ENCODE measurements at regions not wholly inside any gene's neighbourhood (a gene's known extent, or its start where the extent isn't known, plus 50 kb on each side); places are given as distances from the start of the nearest gene placed in this dataset.

DNA sequence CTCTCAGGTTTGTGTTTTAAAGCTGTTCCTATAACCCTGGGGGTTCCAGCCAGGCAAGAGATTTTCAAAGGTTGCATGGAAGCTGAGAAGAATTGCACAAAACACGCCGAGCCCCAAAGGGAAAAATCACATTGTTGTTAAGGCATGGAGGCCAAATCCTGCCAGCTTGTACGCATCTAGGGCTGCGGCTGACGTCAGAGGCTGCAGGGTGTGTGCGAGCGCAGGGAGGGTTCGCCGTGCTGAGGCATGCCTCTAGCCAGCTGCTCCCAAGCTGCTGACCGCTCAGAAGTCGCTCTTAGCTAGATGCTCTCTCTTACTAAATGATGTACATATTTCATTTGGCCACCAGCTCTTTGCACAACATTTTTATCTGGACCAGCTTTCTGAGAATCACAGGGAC lies 191.8 kb downstream of the LPIN1 start:
- H3K27ac ChIP-seq: peak overlapping the region in 3 of 12 donors; percentile 8 to 22 (median 18)
- ATAC-seq: peak; percentile 82 to 95 (median 91)
- H3K4me1 ChIP-seq: peaks cover 0 to 14% (median 0%) of the 10 kb centered on the region in 12 donors
- H3K27me3 ChIP-seq: no peaks in the 10 kb centered on the region
- H3K36me3 ChIP-seq: no peaks in the 10 kb centered on the region
- intact Hi-C loops (cut with DNase I): no loop called here
- no peak overlapping the region for H3K4me3 ChIP-seq
- no peaks in the 10 kb centered on the region for H3K9me3 ChIP-seq
- TF ChIP-seq, protein P1, sequence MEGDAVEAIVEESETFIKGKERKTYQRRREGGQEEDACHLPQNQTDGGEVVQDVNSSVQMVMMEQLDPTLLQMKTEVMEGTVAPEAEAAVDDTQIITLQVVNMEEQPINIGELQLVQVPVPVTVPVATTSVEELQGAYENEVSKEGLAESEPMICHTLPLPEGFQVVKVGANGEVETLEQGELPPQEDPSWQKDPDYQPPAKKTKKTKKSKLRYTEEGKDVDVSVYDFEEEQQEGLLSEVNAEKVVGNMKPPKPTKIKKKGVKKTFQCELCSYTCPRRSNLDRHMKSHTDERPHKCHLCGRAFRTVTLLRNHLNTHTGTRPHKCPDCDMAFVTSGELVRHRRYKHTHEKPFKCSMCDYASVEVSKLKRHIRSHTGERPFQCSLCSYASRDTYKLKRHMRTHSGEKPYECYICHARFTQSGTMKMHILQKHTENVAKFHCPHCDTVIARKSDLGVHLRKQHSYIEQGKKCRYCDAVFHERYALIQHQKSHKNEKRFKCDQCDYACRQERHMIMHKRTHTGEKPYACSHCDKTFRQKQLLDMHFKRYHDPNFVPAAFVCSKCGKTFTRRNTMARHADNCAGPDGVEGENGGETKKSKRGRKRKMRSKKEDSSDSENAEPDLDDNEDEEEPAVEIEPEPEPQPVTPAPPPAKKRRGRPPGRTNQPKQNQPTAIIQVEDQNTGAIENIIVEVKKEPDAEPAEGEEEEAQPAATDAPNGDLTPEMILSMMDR (IDR thresholded peaks at IDR 0.05): no peak
- TF ChIP-seq POLR2A (IDR thresholded peaks at IDR 0.05): no peak
- peak; percentile 65 to 89 (median 78) for DNase-seq
- 57 to 80% (median 76%) methylated on average over 10 to 11 of the region's 11 CpGs for WGBS, 4 donors

DNA sequence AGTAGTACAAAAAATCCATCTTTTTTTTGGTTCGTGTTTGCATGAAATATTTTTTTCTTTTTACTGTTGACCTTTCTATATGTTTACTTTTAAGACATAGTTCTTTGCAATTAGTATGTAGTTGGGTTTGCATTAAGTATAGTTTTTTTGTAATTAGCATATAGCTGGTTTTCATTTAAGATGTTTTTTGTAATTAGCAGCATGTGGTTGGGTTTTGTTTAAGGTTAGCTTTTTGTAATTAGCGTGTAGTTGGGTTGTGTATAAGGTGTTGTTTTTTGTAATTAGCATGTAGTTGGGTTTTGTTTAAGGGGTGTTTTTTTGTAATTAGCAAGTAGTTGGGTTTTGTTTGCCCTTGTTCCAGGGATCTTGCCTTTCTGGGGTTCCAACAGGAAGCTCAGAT lies 193.1 kb downstream of the LPIN1 start:
- DNase-seq: no peak
- Histone ChIP-seq H3K4me1 (peaks cover 0 to 14% (median 0%) of the 10 kb centered on the region in 12 donors), H3K27me3 (no peaks in the 10 kb centered on the region), H3K9me3 (no peaks in the 10 kb centered on the region), H3K27ac (no peak overlapping the region), H3K36me3 (no peaks in the 10 kb centered on the region), H3K4me3 (no peak overlapping the region)
- 93 to 98% (median 94%) methylated on average over 2 of the region's 2 CpGs for WGBS, 4 donors
- no peak for ATAC-seq
- intact Hi-C loops (cut with DNase I): no loop called here
- TF ChIP-seq, protein P1 (IDR thresholded peaks at IDR 0.05): no peak
- TF ChIP-seq POLR2A (IDR thresholded peaks at IDR 0.05): no peak

DNA sequence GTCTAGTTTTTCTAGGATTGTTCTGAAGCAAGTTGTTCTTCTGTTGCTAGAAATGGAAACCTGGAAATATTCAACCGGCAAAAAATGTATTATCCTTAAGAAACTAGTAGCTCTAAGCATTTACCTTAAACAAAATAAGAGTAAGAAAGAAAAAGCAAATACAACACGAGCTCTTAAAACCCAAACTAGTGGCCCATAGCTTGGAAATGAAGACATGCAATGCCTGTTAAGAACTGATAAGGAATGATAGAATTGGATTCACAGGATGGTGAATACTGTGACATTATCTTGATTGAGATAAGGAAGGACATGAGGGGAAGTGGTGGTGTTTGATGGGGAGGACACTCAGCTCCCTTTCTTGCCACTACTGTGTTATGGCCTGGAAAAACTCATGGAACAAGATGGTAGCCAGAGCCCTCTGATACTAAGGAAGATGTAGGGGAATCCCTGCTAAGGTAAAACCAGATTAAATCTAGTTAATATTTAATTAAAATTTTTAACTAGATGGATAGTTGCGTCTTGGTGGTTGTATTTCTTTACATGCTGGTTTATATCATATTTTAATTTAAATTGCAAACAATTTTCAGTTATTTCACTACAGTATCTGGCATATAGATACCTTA lies 193.8 kb downstream of the LPIN1 start:
- Histone ChIP-seq H3K4me1 (peaks cover 0 to 17% (median 0%) of the 10 kb centered on the region in 12 donors), H3K27me3 (no peaks in the 10 kb centered on the region), H3K9me3 (no peaks in the 10 kb centered on the region), H3K36me3 (no peaks in the 10 kb centered on the region), H3K4me3 (no peak overlapping the region), H3K27ac (no peak overlapping the region)
- DNase-seq: no peak
- intact Hi-C loops (cut with DNase I): no loop called here
- no peak for ATAC-seq
- TF ChIP-seq POLR2A (IDR thresholded peaks at IDR 0.05): no peak
- TF ChIP-seq, protein P1 (IDR thresholded peaks at IDR 0.05): no peak
- WGBS, 4 donors: 93 to 97% (median 94%) methylated on average over 3 of the region's 3 CpGs

DNA sequence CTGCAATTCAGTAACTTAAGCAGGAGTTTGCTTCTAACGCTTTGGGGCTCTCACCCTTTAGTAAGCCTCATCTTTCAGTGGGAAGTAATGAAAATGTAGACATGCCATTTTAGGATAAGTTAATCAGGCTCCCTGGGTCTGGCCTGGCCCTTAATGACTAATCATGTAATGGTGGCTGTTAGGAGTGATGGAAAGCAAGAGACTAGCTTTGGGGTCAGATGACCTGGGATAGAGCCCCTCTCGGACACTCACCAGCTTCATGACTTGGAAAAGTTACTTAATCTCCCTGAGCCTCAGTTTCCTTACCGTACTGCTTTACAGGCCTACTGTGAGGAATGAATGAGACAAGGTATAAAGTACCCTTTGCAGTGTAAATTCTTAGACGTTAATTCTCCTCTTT lies 194.4 kb downstream of the LPIN1 start:
- no peak for ATAC-seq
- H3K4me1 ChIP-seq: peaks cover 0 to 22% (median 0%) of the 10 kb centered on the region in 12 donors
- intact Hi-C loops (cut with DNase I): no loop called here
- no peak for DNase-seq
- WGBS, 4 donors: 74 to 87% (median 84%) methylated on average over 4 of the region's 4 CpGs
- H3K9me3 ChIP-seq: no peaks in the 10 kb centered on the region
- no peaks in the 10 kb centered on the region for H3K27me3 ChIP-seq
- H3K36me3 ChIP-seq: no peaks in the 10 kb centered on the region
- no peak overlapping the region for H3K27ac ChIP-seq
- no peak overlapping the region for H3K4me3 ChIP-seq
- no peak for TF ChIP-seq POLR2A (IDR thresholded peaks at IDR 0.05)
- TF ChIP-seq, protein P1 (IDR thresholded peaks at IDR 0.05): no peak
